Progenitor cell of endocrine pancreas (in vitro differentiated cells): ENCODE measurements at regions not wholly inside any gene's neighbourhood (a gene's known extent, or its start where the extent isn't known, plus 50 kb on each side); places are given as distances from the start of the nearest gene placed in this dataset.
"Not testable (repeated sequence)": the region's sequence is repeated elsewhere in the genome, so short reads cannot be mapped to it uniquely, and the experiment has no call there.

Experiments
- DNase-seq: peaks from one replicate; pipeline ENCODE4 v3.0.0; 2021; ENCODE audit warnings: low spot score; ENCODE audit not compliant: unreplicated experiment
- H3K27ac Mint-ChIP-seq: 2 replicates; pipeline ENCODE4 v1.8.0; 2021; ENCODE audit warnings: mild to moderate bottlenecking, moderate library complexity, mixed read lengths
- H3K27me3 Mint-ChIP-seq: 2 replicates; pipeline ENCODE4 v1.8.0; 2021; ENCODE audit warnings: mixed read lengths
- H3K36me3 Mint-ChIP-seq: 2 replicates; pipeline ENCODE4 v1.8.0; 2022; ENCODE audit warnings: mixed read lengths; ENCODE audit not compliant: insufficient read depth
- H3K4me1 Mint-ChIP-seq: 2 replicates; pipeline ENCODE4 v1.8.0; 2021; ENCODE audit warnings: low read depth, mixed read lengths
- H3K4me3 Mint-ChIP-seq: 2 replicates; pipeline ENCODE4 v1.8.0; 2021; ENCODE audit warnings: low read depth, mild to moderate bottlenecking, moderate library complexity, mixed read lengths
- H3K9me3 Mint-ChIP-seq: 2 replicates; pipeline ENCODE4 v1.8.0; 2021; ENCODE audit warnings: low read depth, mixed read lengths
- TF ChIP-seq, protein P1 (sequence below): fragments of 200-600 bp; sonication (generic); IDR thresholded peaks from one replicate; pipeline ENCODE4 v1.5.0; 2021; ENCODE audit warnings: antibody characterized with exemption, mild to moderate bottlenecking; ENCODE audit not compliant: unreplicated experiment

DNA sequence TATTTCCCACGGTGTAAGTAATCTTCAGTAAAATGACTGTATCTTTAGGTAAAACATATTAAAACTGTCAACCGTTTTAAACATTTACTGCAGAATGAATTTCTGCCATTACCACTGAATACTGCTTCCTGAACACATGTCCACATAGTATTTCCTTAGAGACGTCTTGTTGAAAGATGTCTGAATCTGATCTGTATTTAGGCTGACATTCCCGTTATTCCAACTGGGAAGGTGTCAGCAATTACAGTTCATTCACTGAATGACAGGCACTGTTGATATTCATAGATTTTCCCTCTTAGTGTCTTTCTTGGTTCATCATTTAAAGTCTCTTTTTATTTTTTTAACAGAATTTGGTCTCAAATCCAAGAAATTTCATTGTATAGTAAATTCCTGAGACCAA lies 544.5 kb upstream of the CHD1 start:
- H3K27ac Mint-ChIP-seq, H3K36me3 Mint-ChIP-seq, H3K9me3 Mint-ChIP-seq, H3K27me3 Mint-ChIP-seq, H3K4me3 Mint-ChIP-seq, H3K4me1 Mint-ChIP-seq, DNase-seq: not testable (repeated sequence)

DNA sequence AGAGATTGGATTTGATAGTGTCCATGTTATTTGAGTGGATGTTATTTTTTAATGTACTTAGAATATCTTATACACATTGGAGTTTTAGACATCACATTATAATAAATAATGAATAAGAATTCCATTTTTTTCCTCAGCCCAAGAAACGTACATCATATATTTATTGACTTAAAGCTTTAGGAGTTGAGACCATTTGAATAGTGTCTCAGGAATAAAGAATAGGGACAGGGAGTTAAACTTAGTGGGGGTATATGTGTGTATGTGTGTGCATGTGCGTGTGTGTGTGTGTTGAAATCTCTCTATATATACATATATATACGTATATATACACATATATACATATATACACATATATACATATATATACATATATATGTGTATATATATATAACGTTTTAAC lies 542.9 kb upstream of the CHD1 start:
- not testable (repeated sequence) for DNase-seq, H3K27ac Mint-ChIP-seq, H3K9me3 Mint-ChIP-seq, H3K4me1 Mint-ChIP-seq, H3K36me3 Mint-ChIP-seq, H3K27me3 Mint-ChIP-seq, H3K4me3 Mint-ChIP-seq

GRCh38 chr5:99471178-99471577 lies 542.4 kb upstream of the CHD1 start:
- H3K27ac Mint-ChIP-seq, H3K36me3 Mint-ChIP-seq, H3K27me3 Mint-ChIP-seq, H3K4me1 Mint-ChIP-seq, H3K9me3 Mint-ChIP-seq, H3K4me3 Mint-ChIP-seq, DNase-seq: not testable (repeated sequence)

- not testable (repeated sequence) for H3K36me3 Mint-ChIP-seq, H3K4me3 Mint-ChIP-seq, H3K27me3 Mint-ChIP-seq, H3K9me3 Mint-ChIP-seq, DNase-seq, H3K27ac Mint-ChIP-seq, H3K4me1 Mint-ChIP-seq
These were observed 541.8 kb upstream of the CHD1 start for GRCh38 chr5:99470636-99471035.

DNA sequence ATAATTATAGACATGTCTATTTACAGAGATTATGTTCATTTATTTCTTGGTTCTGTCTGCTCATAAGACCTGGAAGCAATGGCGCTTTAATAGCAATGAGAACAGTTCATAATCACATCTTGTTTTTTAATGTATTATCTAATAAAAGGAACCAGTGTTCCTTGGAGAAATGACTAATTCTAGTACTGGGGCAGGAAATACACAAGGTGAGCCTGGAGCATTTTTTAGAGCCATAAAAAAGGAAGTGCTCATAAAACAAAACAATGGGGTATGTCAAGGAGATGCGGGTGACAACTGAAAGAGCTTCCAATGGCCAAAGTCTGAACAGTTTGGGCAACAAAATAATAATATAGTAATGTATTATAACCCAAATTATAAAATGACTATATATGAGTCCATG lies 531.9 kb upstream of the CHD1 start:
- H3K36me3 Mint-ChIP-seq = peaks cover 1% of the 10 kb centered on the region
- H3K4me1 Mint-ChIP-seq = peaks cover 6% of the 10 kb centered on the region
- no peaks in the 10 kb centered on the region for H3K9me3 Mint-ChIP-seq
- DNase-seq = no peak
- TF ChIP-seq, protein P1, sequence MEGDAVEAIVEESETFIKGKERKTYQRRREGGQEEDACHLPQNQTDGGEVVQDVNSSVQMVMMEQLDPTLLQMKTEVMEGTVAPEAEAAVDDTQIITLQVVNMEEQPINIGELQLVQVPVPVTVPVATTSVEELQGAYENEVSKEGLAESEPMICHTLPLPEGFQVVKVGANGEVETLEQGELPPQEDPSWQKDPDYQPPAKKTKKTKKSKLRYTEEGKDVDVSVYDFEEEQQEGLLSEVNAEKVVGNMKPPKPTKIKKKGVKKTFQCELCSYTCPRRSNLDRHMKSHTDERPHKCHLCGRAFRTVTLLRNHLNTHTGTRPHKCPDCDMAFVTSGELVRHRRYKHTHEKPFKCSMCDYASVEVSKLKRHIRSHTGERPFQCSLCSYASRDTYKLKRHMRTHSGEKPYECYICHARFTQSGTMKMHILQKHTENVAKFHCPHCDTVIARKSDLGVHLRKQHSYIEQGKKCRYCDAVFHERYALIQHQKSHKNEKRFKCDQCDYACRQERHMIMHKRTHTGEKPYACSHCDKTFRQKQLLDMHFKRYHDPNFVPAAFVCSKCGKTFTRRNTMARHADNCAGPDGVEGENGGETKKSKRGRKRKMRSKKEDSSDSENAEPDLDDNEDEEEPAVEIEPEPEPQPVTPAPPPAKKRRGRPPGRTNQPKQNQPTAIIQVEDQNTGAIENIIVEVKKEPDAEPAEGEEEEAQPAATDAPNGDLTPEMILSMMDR = no peak
- H3K27me3 Mint-ChIP-seq = no peaks in the 10 kb centered on the region
- no peak overlapping the region for H3K4me3 Mint-ChIP-seq
- no peak overlapping the region for H3K27ac Mint-ChIP-seq

DNA sequence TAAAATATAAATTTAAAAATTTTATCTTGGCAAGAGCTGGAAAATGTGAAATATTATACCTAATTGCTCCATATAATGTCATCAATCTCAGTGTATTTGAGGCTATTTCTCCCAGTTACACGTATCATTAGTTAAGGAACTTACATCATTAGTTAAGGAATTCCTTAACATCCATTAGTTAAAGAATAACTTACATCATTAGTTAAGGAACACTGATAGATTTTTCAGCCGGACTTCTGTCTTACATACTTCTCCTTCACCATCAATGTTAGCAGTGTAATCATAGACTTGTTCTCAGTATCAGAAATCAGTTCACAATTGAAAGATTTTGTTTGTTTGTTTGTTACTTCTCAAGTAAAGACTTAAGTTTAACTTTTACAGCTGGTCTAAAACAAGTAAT lies 524.4 kb upstream of the CHD1 start:
- no peak for DNase-seq
- H3K4me1 Mint-ChIP-seq = peaks cover 7% of the 10 kb centered on the region
- TF ChIP-seq, protein P1 = no peak
- H3K9me3 Mint-ChIP-seq = no peaks in the 10 kb centered on the region
- H3K4me3 Mint-ChIP-seq = no peak overlapping the region
- H3K27ac Mint-ChIP-seq = no peak overlapping the region
- no peaks in the 10 kb centered on the region for H3K27me3 Mint-ChIP-seq
- peaks cover 1% of the 10 kb centered on the region for H3K36me3 Mint-ChIP-seq

DNA sequence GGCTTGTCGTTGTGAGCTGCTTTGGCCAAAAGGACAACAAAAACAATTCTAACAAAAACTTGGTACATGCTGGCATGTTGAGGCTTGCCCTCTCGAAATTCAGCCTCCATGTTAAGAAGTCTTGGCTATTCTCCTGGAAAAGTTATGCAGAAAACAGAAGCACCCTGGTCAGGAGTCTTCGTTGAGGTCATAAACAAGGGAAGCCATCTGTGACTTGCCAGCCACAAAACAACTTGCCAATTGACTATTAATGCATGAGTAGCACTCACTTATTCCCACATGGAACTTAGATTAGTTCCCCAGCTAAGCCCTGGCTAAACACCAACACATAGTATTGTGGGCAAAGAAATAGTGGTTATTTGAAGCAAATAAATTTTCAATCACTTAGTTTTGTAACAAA lies 521.0 kb upstream of the CHD1 start:
- Mint-ChIP-seq H3K4me1 (peaks cover 21% of the 10 kb centered on the region), H3K9me3 (no peaks in the 10 kb centered on the region), H3K27me3 (no peaks in the 10 kb centered on the region), H3K36me3 (no peaks in the 10 kb centered on the region), H3K27ac (no peak overlapping the region), H3K4me3 (no peak overlapping the region)
- DNase-seq = no peak
- TF ChIP-seq, protein P1 = no peak

DNA sequence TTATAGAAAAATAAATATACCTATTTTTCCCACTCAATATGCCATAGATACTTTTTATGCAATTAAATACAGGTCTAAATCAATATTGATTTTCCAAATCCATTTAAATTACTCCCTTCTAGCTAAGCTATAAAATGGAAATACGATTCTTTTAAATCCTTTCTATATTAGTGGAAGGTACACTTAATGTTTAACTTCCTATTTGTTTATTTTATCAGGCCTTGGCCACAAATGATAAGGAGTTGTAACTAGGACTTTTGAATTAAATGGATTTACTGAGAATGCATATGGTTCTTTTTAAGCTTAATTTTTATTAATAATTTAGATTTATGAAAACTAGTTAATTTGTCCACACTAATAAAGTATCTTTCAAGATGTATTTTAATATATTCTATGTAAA lies 517.0 kb upstream of the CHD1 start:
- Mint-ChIP-seq H3K36me3 (no peaks in the 10 kb centered on the region), H3K27me3 (no peaks in the 10 kb centered on the region), H3K9me3 (no peaks in the 10 kb centered on the region), H3K4me3 (no peak overlapping the region), H3K4me1 (peaks cover 28% of the 10 kb centered on the region), H3K27ac (no peak overlapping the region)
- DNase-seq = no peak
- TF ChIP-seq, protein P1 = no peak
